G401 (cell line): ENCODE measurements at regions not wholly inside any gene's neighbourhood (a gene's known extent, or its start where the extent isn't known, plus 50 kb on each side); places are given as distances from the start of the nearest gene placed in this dataset.

Experiments
- DNase-seq: peaks from one replicate; pipeline ENCODE4 v3.0.0-alpha.2; 2015; ENCODE audit warnings: low spot score
- in situ Hi-C: cut with HindIII; loops from 2 replicates; pipeline ENCODE4 v1.10.0; 2016; ENCODE audit warnings: low sequenced_read_pairs, mixed read lengths

DNA sequence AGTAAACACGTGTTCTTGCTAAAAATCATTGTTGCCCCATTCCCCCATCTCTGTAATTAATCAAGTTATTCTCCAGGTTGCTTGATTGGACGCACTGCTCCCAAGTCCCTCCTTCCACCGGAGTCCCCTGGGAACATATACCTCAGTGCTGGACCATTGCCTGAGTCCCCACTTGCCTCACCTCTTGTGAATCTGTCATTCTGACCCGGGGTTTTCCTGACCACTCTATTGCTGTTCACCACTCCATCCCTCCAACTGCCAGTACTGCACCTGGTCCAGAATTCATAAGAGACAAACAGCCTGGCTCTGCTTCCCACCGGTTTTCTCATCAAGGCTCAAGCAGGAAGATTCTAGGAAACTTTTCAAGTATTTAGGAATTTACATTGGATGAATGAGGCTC lies 555.9 kb downstream of the VRK1 start:
- DNase-seq, result no peak
- in situ Hi-C loops, result no loop called here

DNA sequence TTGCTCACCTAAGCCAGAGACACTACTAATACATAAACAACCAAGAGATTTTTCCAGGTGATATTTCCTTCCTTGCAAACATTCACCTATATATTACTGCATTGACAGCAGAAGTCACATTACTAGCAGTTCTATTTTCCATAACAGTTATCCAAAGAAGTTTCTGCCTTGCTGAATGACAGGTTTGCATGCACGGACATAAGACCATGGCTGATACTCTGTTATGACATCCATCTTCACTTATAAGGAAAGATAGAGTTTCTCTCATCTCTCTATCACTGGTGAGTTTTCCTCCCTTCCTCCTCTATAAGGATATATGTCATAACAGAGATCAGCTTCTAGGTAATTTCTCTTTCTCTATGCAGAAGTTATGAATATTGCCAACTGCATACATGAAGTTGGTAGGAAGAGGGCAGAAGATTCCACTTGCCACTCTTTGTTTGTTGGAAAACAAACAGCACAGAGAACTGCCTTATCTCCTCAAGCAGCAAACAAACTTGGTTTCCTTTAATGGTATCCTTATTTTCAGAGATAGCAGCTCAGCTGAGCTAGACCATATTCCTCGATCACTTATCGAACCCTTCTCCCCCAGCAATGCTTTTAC lies 557.0 kb downstream of the VRK1 start:
- in situ Hi-C loops, result no loop called here
- no peak for DNase-seq

DNA sequence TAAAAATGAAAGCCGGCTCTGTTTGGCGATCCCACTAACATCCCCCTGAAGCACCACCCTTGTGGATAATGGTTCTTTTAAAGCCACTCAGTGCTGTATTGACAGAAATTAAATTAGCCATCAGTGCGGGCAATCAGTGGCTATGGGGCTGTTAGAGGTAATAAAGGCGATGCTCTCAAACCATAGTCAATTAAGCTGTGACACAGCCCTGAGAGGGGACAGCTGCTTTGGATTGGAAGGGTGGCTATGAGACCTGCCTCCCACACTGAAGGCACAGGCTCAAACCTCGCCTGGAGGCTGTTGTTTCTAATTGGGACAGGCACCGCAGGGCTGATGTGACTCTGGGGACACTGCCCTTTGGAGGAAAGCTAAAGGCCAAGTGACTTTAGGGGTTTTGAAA lies 562.2 kb downstream of the VRK1 start:
- in situ Hi-C loops, result no loop called here
- DNase-seq, result no peak

DNA sequence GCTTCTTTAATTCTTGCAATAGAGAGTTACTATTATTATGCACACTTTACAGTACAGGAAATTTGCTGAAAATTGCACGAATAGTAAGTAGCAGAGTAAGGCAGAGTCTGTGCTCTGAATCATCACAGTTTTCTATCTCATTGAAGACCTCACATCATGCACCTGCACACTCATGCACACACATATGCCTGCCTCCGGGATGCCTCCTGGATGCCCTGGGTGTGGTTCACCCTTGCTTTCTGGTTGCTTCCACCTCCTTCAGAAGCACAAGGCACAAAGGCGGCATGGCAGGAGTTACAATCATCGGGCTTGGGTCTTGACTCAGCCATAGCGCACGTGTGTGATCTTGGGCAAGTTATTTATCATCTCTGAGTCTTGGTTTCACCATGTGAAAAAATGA lies 564.0 kb downstream of the VRK1 start:
- DNase-seq, result no peak
- in situ Hi-C loops, result no loop called here

DNA sequence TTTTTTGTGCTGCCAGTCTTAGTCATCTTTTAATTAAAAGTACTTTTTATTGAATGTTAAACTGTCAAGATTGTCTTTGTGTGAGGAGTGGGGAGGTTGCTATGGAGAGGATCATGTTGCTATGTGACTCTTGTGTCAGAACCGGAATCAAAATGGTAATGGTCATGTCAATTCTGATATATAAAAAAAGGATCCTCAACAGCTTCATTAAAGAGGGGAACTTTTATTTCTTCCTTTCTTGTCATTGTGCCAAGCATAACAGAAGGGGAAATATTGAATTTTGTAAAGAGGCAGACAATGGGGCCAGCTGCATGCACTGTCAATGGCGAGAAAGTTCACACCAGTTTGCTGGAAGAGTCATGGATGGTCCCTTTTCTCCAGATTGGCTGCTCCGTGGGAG lies 564.8 kb downstream of the VRK1 start:
- in situ Hi-C loops, result no loop called here
- no peak for DNase-seq

DNA sequence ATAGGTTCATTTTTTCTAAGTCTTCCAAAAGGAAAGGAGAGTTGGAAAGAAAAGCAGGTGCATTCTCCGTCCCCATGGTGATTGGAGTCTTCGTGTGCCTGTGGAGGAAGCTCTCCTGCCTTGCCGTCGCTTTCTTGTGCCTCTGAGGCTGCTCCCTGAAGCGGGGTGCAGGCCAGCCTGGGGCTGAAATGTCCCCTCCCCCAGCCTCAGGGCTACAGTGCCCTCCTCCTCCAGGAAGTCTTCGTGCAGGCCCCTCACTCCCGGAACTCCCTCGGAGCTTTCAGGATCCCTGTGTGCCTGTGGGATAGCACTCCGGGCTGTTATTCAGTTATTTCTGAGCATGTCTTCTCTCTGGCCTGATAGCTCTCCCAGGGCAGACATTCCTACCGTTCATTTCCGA lies 569.2 kb downstream of the VRK1 start:
- DNase-seq, result no peak
- in situ Hi-C loops, result no loop called here

DNA sequence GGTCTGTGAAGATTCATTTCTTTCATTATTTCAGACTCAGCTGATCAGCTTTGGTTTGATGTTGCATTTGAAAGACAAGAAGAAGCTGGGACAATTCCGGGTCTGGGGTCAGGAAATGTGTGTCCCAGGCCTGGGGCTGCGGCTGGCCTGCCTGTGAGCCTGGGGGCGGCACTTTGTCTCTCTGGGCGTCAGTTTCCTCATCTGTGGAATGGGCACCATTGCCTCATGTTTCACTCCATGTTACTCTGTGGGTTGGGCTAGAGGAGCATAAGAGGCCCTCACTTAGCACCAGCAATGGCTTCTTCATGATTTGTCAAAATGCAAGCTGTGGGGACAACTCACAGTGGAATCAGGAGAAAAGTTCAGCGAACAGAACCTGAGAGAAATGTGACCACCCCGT lies 570.1 kb downstream of the VRK1 start:
- no peak for DNase-seq
- in situ Hi-C loops, result no loop called here

DNA sequence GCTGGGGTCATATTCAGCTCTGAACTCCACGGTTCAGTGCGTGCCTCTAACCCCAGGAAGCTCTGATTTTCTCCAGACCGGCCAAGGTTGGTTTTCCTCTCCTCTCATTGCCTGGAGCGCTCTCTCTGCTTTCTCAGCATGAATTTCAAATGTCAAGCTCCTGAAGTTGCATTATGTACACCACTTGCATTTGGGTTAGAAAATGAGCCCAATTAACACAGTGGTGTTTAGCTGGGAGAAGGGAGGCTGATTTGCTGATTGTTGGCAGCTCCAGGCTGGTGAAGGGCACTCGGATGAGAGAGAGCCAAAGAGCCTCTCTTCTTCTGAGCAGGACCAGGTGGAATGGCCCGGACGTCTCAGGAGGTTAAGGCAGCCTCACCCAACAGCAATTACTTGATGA lies 570.9 kb downstream of the VRK1 start:
- DNase-seq, result no peak
- in situ Hi-C loops, result no loop called here

DNA sequence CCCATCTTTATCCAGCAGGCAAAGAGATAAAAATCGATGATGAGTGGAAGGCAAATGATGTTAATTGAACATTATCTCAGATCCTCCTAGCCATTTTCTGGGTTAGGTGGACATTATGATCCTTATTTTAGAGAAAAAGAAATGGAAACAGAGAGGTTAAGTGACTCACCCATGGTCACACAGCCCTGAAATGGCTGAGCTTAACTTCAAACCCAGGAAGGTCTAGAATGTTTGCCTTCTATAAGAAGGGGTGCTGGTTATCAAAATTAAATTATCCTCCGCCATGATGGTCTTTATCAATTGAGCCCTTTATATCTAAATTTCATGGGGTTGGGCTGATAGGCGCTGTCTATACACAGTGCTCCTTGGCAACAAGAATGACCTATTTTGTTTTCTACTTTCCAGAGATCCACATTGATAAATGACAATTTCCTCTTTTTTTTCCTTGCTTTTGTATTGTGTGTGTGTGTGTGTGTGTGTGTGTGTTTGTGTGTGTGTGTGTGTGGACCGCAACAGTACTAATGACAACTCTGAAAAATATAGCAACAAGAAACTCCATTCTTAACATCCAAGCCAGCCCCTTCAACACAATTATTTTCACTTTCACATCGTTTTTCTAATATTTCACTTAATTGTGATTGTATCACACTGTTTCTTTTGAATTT lies 571.9 kb downstream of the VRK1 start:
- no peak for DNase-seq
- in situ Hi-C loops, result no loop called here

DNA sequence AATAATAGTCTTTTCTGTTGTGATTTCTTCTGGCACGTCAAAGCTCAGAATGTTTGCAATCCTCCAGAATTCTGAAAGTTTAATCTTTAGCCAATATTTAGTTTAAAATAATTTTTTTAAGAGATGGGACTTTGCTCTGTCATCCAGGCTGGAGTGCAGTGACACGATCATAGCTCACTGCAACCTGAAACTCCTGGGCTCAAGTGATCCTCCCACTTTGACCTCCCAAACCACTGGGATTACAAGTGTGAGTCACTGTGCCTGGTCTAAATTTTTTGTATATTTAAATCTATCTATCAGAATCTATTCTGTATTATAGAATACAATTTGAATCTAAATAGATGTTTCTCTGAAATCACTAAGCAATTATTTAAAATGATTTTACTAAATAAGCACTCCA lies 572.7 kb downstream of the VRK1 start:
- in situ Hi-C loops, result no loop called here
- no peak for DNase-seq

DNA sequence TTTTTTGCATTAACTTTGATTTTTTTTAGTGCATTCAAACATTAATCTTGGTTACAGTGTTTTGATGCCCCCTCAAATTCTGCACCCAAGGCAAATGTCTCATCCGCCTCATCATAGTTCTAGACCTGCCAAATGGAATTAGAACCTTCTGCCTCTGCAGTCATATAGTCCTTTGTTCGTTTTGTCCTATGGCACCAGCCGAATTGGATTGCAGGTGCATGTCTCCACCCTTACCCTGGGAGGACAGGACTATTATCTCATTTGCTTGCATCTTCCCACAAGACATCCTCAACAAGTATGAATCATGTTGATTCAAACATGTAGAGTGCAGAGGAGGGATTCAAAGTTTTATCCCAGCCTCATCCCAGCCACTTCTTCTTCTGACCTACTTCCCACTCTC lies 579.1 kb downstream of the VRK1 start:
- in situ Hi-C loops, result no loop called here
- no peak for DNase-seq

DNA sequence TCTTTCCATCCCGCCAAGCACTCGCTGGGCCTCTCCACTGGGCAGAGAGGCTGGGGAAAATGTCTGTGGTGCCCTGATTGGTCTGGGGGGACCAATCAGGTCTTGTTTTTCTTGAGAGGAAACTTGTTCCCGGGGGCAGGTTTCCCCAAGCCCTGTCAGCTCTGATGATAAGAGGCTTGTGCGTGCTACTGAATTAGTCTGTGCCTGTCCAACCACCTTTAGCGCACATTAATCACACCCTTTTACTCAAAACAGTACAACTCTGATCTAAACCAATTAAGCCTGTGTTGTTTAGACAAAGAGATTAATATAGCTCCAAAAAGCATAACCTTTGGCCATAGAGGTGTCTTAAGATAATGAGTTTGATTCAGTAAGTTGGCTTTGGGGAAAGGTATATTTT lies 580.4 kb downstream of the VRK1 start:
- DNase-seq, result no peak
- in situ Hi-C loops, result no loop called here

DNA sequence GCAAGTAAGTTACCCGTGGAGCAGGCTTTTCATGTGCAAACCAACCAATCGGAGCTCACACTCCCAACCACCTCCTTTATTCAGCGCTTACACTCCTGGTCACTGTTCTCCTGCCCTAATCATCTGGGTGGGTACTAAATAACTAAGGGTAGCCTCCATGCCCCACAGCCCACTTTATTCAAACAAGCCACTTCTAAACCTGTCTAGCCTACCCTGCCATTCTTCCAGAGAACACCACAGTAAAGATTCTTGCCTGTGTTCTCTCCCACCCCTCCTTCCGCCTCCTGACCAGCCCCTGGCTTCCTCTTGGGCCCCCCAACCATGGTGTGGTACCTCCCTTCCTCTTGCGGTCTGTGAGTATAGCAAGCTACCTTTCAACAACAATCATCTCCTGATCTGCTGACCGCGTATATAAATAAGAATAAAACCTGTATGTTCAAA lies 581.9 kb downstream of the VRK1 start:
- no peak for DNase-seq
- in situ Hi-C loops, result no loop called here

DNA sequence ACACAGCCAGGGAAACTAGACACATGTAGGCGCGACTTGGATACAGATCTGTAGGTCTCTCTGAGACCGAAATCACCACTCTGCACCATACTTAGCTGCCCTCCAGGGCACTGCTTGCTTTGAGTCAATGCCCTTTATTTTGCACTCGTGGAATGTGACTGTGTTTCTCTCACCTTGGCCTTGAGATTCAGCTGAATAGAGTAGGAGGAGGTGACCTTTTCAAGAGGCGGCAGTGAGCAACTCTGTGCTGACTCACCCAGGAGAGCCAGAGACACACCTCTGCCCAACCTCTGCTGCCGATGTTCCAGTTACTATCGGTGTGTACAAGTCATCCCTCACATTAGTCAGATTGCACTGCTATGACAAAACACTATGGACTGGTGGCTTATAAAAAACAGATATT lies 583.4 kb downstream of the VRK1 start:
- no peak for DNase-seq
- in situ Hi-C loops, result no loop called here

DNA sequence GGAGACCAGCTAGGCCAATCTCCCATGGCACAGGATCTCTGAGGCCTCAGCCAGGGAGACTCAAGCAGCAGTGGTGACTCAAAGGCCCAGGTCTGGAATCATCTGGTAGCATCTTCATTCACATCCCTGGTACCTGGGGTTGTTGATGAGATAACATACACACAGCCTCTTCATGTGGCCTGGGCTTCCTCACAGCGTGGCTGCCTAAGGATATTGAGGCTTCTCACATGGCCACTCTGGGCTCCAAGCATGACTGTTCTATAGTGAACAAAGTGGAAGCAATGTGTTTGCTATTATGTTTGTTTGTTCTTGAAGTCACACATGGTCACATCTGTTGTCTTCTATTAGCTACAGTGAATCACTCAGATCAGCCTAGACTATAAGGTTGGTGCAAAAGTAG lies 584.1 kb downstream of the VRK1 start:
- in situ Hi-C loops, result no loop called here
- no peak for DNase-seq

DNA sequence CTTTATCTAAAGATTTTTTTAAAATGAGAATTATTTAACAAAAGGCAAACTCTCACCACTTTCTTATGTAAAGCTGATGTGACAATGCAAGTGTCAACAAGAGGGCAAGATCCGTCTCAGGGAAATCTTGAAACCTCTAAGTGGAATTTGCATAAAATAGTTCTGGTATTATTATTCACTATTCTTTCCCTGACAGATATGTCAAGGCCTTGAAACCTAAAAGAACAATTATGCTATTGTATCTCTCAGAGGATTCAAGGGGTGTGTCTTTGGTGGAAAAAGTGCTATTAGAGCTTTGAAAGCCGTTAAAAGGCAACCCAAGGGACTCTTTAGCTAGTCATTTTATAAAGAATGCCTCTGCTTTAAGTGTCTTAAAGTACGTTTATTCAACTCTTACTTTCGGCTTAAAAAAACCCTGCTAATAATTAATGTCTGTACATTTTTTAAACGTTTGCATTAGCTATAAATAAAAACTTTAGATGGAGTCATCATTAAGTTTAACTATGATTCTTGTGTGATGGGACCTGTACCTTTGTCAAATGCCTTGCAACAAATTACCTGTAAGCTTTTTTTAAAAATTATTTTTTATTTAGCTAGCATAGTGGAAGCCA lies 585.5 kb downstream of the VRK1 start:
- no peak for DNase-seq
- in situ Hi-C loops, result no loop called here

DNA sequence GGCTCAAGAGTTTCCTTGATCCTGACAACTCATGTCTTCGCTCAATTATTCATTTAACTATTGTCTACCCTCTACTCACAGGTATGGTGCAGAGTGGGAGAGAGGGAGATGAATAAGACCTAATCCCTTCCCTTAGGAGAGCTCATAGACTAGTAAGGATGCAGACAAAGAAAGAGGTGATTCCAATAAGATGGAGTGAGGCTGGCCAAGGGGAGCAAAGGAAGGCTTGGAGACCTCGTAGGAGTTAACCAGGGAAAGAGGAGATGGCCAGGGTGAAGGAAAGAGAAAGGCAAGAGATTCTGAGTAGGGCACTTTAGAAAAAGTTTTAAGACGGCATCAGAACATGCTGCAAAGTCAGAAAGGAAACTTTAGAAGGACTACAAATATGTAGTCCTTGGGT lies 588.5 kb downstream of the VRK1 start:
- no peak for DNase-seq
- in situ Hi-C loops, result no loop called here

DNA sequence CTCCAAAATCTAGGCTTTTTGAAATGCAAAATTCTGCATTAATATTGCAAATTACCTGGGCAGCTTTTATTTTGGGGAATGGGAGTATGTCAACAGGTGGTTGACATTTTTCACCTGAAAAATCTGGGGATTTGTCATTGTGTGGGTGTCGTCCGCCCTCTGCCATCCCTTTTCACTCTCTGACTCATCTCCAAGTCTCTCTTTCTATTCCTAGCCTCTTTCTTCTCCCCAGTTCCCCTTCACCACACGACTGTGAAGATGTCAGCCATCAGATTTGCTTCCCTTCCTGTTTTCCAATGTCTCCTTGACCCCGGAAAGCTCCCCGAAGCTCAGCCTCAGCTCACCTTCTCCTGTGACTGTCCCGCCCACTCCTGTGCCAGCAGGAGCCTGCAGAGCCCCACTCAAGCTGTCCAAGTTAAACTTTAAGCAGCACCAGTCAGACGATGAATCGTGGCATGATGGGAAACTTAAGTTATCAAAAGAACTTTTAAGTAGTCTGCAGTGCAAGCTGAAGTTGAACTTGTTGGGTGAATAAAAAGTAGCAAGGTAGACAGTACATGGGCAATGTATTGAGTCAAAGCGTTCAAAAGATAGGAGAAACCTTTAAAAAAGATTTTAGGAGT lies 590.2 kb downstream of the VRK1 start:
- in situ Hi-C loops, result no loop called here
- DNase-seq, result no peak

DNA sequence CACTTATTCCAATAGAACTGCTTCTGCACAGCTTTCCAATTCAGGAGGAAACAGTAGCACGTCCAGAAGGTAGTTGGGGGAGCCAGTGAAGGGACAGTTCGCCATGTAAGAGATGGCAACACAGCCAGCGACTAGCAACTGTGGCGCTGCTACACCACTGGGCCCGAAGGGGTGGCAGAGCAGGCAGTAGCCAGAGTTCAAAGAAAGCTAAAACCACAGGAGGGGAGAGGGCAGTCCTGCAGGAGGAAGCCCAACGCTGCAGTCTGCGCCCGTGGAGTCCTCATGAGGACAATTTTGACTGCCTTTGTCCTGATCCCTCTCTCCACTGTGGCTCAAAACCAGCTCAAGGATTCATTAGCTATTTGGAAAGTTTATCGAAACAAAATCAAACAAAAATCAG lies 591.2 kb downstream of the VRK1 start:
- in situ Hi-C loops, result no loop called here
- DNase-seq, result no peak

DNA sequence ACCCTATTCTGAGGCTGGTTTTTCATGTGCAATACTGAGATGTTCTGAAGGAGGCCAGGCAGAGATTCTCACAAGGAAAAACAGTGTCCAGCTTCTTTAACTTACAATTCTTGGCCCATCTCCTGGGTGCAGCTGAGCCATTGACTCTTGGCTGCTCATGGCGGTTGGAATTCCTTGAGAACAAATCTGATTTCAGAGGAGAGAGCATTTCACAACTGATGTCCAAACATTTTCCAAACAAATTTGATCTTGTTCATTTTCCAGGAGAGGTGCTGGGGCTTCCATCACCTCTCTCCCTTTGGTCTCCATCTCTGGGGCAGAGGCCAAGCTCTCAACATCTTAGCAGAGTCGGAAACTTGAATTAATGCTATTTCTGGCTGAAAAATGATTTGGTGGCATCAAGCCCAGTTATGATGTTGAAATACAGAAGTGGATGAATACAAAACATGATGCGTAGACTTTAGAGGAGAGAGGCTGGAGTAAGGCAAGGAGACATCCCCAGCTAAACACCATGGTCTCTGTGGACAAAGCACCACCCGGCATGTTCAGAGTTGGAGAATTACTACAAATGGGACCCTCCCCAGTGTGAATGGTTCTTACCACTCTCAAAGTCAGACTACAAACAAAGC lies 593.0 kb downstream of the VRK1 start:
- no peak for DNase-seq
- in situ Hi-C loops, result no loop called here
